GM06990 (cell line): ENCODE measurements at regions not wholly inside any gene's neighbourhood (a gene's known extent, or its start where the extent isn't known, plus 50 kb on each side); places are given as distances from the start of the nearest gene placed in this dataset.

ENCODE experiments used
- DNase-seq: peaks from one replicate; pipeline ENCODE4 v3.0.0-alpha.2; 2011; ENCODE audit not compliant: insufficient read length; ENCODE audit errors: extremely low read depth
- H3K27me3 ChIP-seq: replicated peaks from 2 replicates; pipeline ENCODE4 v1.6.0; 2011; ENCODE audit warnings: low read length; ENCODE audit not compliant: control insufficient read depth, insufficient read depth
- H3K36me3 ChIP-seq: 2 replicates; pipeline ENCODE4 v1.5.1; 2011; ENCODE audit warnings: low read length; ENCODE audit not compliant: control insufficient read depth, insufficient read depth
- H3K4me3 ChIP-seq: replicated peaks from 2 replicates; pipeline ENCODE4 v1.5.1; 2011; ENCODE audit warnings: low read depth, mild to moderate bottlenecking, control low read depth, low read length
- CTCF ChIP-seq: IDR thresholded peaks from 2 replicates; pipeline ENCODE4 v1.5.1; 2011; ENCODE audit warnings: low read length, control low read depth, mild to moderate bottlenecking, inconsistent platforms; ENCODE audit not compliant: insufficient read depth, poor library complexity, severe bottlenecking

- no peak for DNase-seq
- H3K4me3 ChIP-seq: no peak overlapping the region
- no peaks in the 10 kb centered on the region; the same call in none of the 2 replicates for H3K27me3 ChIP-seq
- no peaks in the 10 kb centered on the region for H3K36me3 ChIP-seq
- no peak for TF ChIP-seq CTCF
Observed at GRCh38 chr13:110773480-110773879, 60.0 kb downstream of the ING1 start.

GRCh38 chr13:110774051-110774450 is 60.6 kb downstream of the ING1 start:
- no peak for DNase-seq
- no peak overlapping the region for H3K4me3 ChIP-seq
- no peak for TF ChIP-seq CTCF

GRCh38 chr13:110774490-110774889 is 61.0 kb downstream of the ING1 start:
- Histone ChIP-seq H3K4me3 (no peak overlapping the region), H3K36me3 (no peaks in the 10 kb centered on the region), H3K27me3 (no peaks in the 10 kb centered on the region; the same call in none of the 2 replicates)
- no peak for TF ChIP-seq CTCF
- DNase-seq: no peak

More at GRCh38 chr13:110774051-110774450, 60.6 kb downstream of the ING1 start:
- no peaks in the 10 kb centered on the region for H3K36me3 ChIP-seq
- H3K27me3 ChIP-seq: no peaks in the 10 kb centered on the region; the same call in none of the 2 replicates

GRCh38 chr13:110775576-110775975 is 62.1 kb downstream of the ING1 start:
- no peak for TF ChIP-seq CTCF
- H3K27me3 ChIP-seq: no peaks in the 10 kb centered on the region; the same call in none of the 2 replicates

GRCh38 chr13:110777251-110777820 is 63.8 kb downstream of the ING1 start:
- Histone ChIP-seq H3K27me3 (no peaks in the 10 kb centered on the region; the same call in none of the 2 replicates), H3K36me3 (no peaks in the 10 kb centered on the region), H3K4me3 (no peak overlapping the region)
- no peak for TF ChIP-seq CTCF
- no peak for DNase-seq

More at GRCh38 chr13:110775576-110775975, 62.1 kb downstream of the ING1 start:
- Histone ChIP-seq H3K4me3 (no peak overlapping the region), H3K36me3 (no peaks in the 10 kb centered on the region)
- no peak for DNase-seq
